CD14-positive monocyte (primary cell): ENCODE measurements at regions not wholly inside any gene's neighbourhood (a gene's known extent, or its start where the extent isn't known, plus 50 kb on each side); places are given as distances from the start of the nearest gene placed in this dataset.

Source experiments
- DNase-seq, 3 donors: peaks; one replicate each; pipeline ENCODE4 v3.0.0-alpha.2; 2011 to 2022
- H2AFZ ChIP-seq: 2 replicates; pipeline ENCODE4 v1.6.0; 2012; ENCODE audit warnings: mild to moderate bottlenecking, low read depth, low read length, inconsistent platforms; ENCODE audit not compliant: insufficient read depth, poor library complexity, severe bottlenecking
- H3K27ac ChIP-seq, 2 donors: 1 replicate in 1 of 2; 2 replicates in 1 of 2; pipeline ENCODE4 v1.5.1; 2012 to 2013; ENCODE audit warnings: low read length in 2 of 2, control low read depth in 1 of 2, inconsistent platforms in 1 of 2, low read depth in 1 of 2, mild to moderate bottlenecking in 1 of 2
- H3K27me3 ChIP-seq, 2 donors: one replicate each; pipeline versions ENCODE4 v1.6.0 to v1.6.1; 2011 to 2013; ENCODE audit warnings: low read length in 2 of 2; ENCODE audit not compliant: control insufficient read depth in 2 of 2, insufficient read depth in 2 of 2
- H3K36me3 ChIP-seq, 2 donors: replicated peaks in 1 of 2; 1 replicate in 1 of 2; 2 replicates in 1 of 2; pipeline versions ENCODE4 v1.5.1 to v1.6.1; 2012 to 2013; ENCODE audit warnings: low read length in 2 of 2, control low read depth in 1 of 2, inconsistent platforms in 1 of 2, mild to moderate bottlenecking in 1 of 2; ENCODE audit not compliant: insufficient read depth in 2 of 2, control insufficient read depth in 1 of 2
- H3K4me1 ChIP-seq, 2 donors: 1 replicate in 1 of 2; 2 replicates in 1 of 2; pipeline versions ENCODE4 v1.5.1 to v1.6.1; 2012 to 2013; ENCODE audit warnings: low read length in 2 of 2, control low read depth in 1 of 2, inconsistent platforms in 1 of 2, mild to moderate bottlenecking in 1 of 2, moderate library complexity in 1 of 2; ENCODE audit not compliant: insufficient read depth in 2 of 2, control insufficient read depth in 1 of 2
- H3K4me2 ChIP-seq: replicated peaks from 2 replicates; pipeline ENCODE3; 2012; ENCODE audit warnings: low read length, moderate library complexity, mild to moderate bottlenecking; ENCODE audit not compliant: poor library complexity, severe bottlenecking; ENCODE audit errors: extremely low read depth
- H3K4me3 ChIP-seq, 3 experiments: fragments of 200-600 bp in 1 of 3; sonication (generic) in 1 of 3; replicated peaks in 1 of 3; 1 replicate in 2 of 3; 2 replicates in 1 of 3; pipeline ENCODE4 v1.5.1; 2011 to 2013; ENCODE audit warnings: low read length in 3 of 3, mild to moderate bottlenecking in 3 of 3, control low read depth in 2 of 3, low read depth in 2 of 3, inconsistent platforms in 1 of 3, moderate library complexity in 1 of 3
- H3K79me2 ChIP-seq: 2 replicates; pipeline ENCODE4 v1.6.0; 2012; ENCODE audit warnings: mild to moderate bottlenecking, control low read depth, inconsistent platforms, low read length, moderate library complexity; ENCODE audit not compliant: insufficient read depth
- H3K9ac ChIP-seq: 2 replicates; pipeline ENCODE4 v1.6.0; 2017; ENCODE audit warnings: low read length, mild to moderate bottlenecking; ENCODE audit not compliant: insufficient read depth, poor library complexity, severe bottlenecking
- H3K9me3 ChIP-seq, 2 donors: replicated peaks in 1 of 2; 1 replicate in 1 of 2; 2 replicates in 1 of 2; pipeline versions ENCODE4 v1.5.1 to v1.6.1; 2012 to 2013; ENCODE audit warnings: low read length in 2 of 2, control low read depth in 1 of 2; ENCODE audit not compliant: control insufficient read depth in 1 of 2, insufficient read depth in 1 of 2
- H4K20me1 ChIP-seq: 2 replicates; pipeline ENCODE4 v1.6.0; 2012; ENCODE audit warnings: mild to moderate bottlenecking, low read length, control low read depth, moderate library complexity; ENCODE audit not compliant: insufficient read depth
- H3K27ac Mint-ChIP-seq, 7 donors: one replicate each; pipeline ENCODE4 v1.8.0; 2020; ENCODE audit warnings: mild to moderate bottlenecking in 7 of 7, mixed read lengths in 7 of 7, moderate library complexity in 6 of 7, inconsistent platforms in 2 of 7
- H3K27me3 Mint-ChIP-seq, 3 donors: one replicate each; pipeline ENCODE4 v1.8.0; 2021 to 2022; ENCODE audit warnings: low read depth in 3 of 3, mild to moderate bottlenecking in 3 of 3, mixed read lengths in 3 of 3, moderate library complexity in 3 of 3, inconsistent platforms in 1 of 3
- H3K36me3 Mint-ChIP-seq, 2 donors: one replicate each; pipeline ENCODE4 v1.8.0; 2020; ENCODE audit warnings: mixed read lengths in 2 of 2, inconsistent platforms in 1 of 2, mild to moderate bottlenecking in 1 of 2
- H3K4me1 Mint-ChIP-seq: one replicate; pipeline ENCODE4 v1.8.0; 2020; ENCODE audit warnings: mild to moderate bottlenecking, mixed read lengths
- H3K4me3 Mint-ChIP-seq, 2 donors: one replicate each; pipeline ENCODE4 v1.8.0; 2020; ENCODE audit warnings: mild to moderate bottlenecking in 2 of 2, mixed read lengths in 2 of 2, moderate library complexity in 1 of 2
- H3K9me3 Mint-ChIP-seq, 7 donors: one replicate each; pipeline ENCODE4 v1.8.0; 2020 to 2022; ENCODE audit warnings: mixed read lengths in 7 of 7, mild to moderate bottlenecking in 6 of 7, moderate library complexity in 6 of 7, inconsistent platforms in 2 of 7
- WGBS: methylation state at CpG from one replicate; pipeline ENCODE4 v1.1.5; 2013; ENCODE audit warnings: missing lambda C conversion rate; ENCODE audit not compliant: insufficient coverage; 5-methylcytosine and 5-hydroxymethylcytosine counted together
- intact Hi-C, 2 donors: fragments of 100-400 bp; cut with micrococcal nuclease; formaldehyde crosslinking; loops; one replicate each; pipeline versions ENCODE4 v1.15.0 to v1.15.1; 2023
- TF ChIP-seq, protein P1 (sequence below): fragments of 200-600 bp; IDR thresholded peaks from one replicate; pipeline ENCODE4 v1.8.0; 2022; ENCODE audit warnings: antibody characterized with exemption, mild to moderate bottlenecking

DNA sequence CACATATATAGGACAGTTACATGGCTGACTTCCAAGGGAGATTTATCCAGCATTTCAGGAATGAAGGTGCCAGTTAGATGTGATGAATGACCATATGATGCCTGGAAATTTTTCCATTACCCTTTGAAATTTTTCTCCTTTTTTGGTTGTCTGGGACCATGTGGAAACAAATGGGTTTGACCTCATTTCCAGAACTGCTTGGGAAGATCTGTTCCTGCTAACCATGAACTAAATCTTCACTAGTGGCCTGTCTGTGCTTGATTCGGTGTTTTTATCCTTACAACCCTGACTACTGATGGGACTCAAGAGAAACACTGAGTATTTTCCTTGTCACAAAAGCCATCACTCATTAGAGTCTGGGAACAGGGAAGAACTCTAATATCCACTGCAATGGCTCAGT is 409.4 kb downstream of the PDCD6IP start:
- Histone ChIP-seq H3K27ac (no peak overlapping the region), H3K79me2 (no peaks in the 10 kb centered on the region), H3K27me3 (no peaks in the 10 kb centered on the region), H3K4me1 (peaks cover 5 to 6% of the 10 kb centered on the region in 2 donors), H4K20me1 (no peaks in the 10 kb centered on the region), H3K9me3 (no peaks in the 10 kb centered on the region), H3K4me3 (no peak overlapping the region), H3K36me3 (no peaks in the 10 kb centered on the region), H2AFZ (no peak overlapping the region), H3K4me2 (no peak overlapping the region), H3K9ac (no peak overlapping the region)
- TF ChIP-seq, protein P1, sequence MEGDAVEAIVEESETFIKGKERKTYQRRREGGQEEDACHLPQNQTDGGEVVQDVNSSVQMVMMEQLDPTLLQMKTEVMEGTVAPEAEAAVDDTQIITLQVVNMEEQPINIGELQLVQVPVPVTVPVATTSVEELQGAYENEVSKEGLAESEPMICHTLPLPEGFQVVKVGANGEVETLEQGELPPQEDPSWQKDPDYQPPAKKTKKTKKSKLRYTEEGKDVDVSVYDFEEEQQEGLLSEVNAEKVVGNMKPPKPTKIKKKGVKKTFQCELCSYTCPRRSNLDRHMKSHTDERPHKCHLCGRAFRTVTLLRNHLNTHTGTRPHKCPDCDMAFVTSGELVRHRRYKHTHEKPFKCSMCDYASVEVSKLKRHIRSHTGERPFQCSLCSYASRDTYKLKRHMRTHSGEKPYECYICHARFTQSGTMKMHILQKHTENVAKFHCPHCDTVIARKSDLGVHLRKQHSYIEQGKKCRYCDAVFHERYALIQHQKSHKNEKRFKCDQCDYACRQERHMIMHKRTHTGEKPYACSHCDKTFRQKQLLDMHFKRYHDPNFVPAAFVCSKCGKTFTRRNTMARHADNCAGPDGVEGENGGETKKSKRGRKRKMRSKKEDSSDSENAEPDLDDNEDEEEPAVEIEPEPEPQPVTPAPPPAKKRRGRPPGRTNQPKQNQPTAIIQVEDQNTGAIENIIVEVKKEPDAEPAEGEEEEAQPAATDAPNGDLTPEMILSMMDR: no peak
- peaks cover 11% of the 10 kb centered on the region for H3K4me1 Mint-ChIP-seq
- DNase-seq: no peak
- H3K27ac Mint-ChIP-seq: no peak overlapping the region
- 100% methylated on average over 1 of the region's 1 CpG for WGBS
- no peaks in the 10 kb centered on the region for H3K27me3 Mint-ChIP-seq
- H3K9me3 Mint-ChIP-seq: peaks cover 0 to 7% (median 0%) of the 10 kb centered on the region in 7 donors
- intact Hi-C loops: no loop called here
- no peak overlapping the region for H3K4me3 Mint-ChIP-seq
- H3K36me3 Mint-ChIP-seq: no peaks in the 10 kb centered on the region

DNA sequence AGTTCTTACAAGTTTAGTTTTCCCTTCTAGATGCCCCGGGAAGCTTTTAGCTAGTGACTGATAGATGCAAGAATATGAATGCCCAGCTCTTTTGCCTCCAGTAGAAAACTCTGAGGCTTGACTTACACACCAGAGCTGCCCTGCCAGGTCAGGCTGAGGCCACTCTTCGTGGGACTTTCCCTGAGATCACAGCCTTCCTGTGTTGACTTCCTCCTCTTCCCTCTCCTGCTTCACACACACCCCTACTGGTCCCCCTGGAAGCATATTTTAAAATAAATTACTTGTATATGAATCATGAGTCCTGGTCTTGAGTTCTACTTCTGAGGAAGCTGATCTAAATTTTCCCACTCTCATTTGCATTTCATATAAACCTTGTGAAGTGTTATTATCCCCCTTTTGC is 413.7 kb downstream of the PDCD6IP start:
- H4K20me1 ChIP-seq: no peaks in the 10 kb centered on the region
- H3K27me3 Mint-ChIP-seq: no peaks in the 10 kb centered on the region
- H3K36me3 ChIP-seq: no peaks in the 10 kb centered on the region
- TF ChIP-seq, protein P1: no peak
- H3K9me3 ChIP-seq: no peaks in the 10 kb centered on the region
- H3K36me3 Mint-ChIP-seq: no peaks in the 10 kb centered on the region
- H3K9ac ChIP-seq: no peak overlapping the region
- H3K4me1 ChIP-seq: peaks cover 5 to 6% of the 10 kb centered on the region in 2 donors
- peak overlapping the region in 1 of 7 donors; percentile 66 for H3K27ac Mint-ChIP-seq
- no peaks in the 10 kb centered on the region for H3K79me2 ChIP-seq
- no peak overlapping the region for H3K4me3 ChIP-seq
- peak in 1 of 3 donors; percentile 39 for DNase-seq
- WGBS: 0% methylated on average over 1 of the region's 2 CpGs
- peaks cover 0 to 2% (median 0%) of the 10 kb centered on the region in 7 donors for H3K9me3 Mint-ChIP-seq
- peak overlapping the region; percentile 19 for H2AFZ ChIP-seq
- H3K27ac ChIP-seq: no peak overlapping the region
- H3K4me2 ChIP-seq: no peak overlapping the region
- H3K4me1 Mint-ChIP-seq: peaks cover 11% of the 10 kb centered on the region
- intact Hi-C loops: no loop called here
- no peak overlapping the region for H3K4me3 Mint-ChIP-seq
- H3K27me3 ChIP-seq: no peaks in the 10 kb centered on the region
